ENCODE measurements at regions not wholly inside any gene's neighbourhood (a gene's known extent, or its start where the extent isn't known, plus 50 kb on each side); places are given as distances from the start of the nearest gene placed in this dataset.
A peak's percentile ranks its signal among the peaks of the same experiment; 100 is the strongest.

- Histone ChIP-seq H4K20me1 (ENCODE audit: insufficient read depth) (no peaks in the 10 kb centered on the region), H2AFZ (ENCODE audit: low read depth) (no peak overlapping the region), H3K79me2 (ENCODE audit: insufficient read depth, low read depth) (no peaks in the 10 kb centered on the region), H3K36me3 (ENCODE audit: insufficient read depth) (no peaks in the 10 kb centered on the region), H3K4me1 (ENCODE audit: low read depth, poor library complexity, severe bottlenecking) (no peaks in the 10 kb centered on the region), H3K4me2 (no peak overlapping the region), H3K4me3 (IDR thresholded peaks at IDR 0.05; ENCODE audit: insufficient read depth, low read depth, low read length) (no peak overlapping the region), H3K27ac (no peak overlapping the region), H3K27me3 (ENCODE audit: insufficient read depth, low read depth) (no peaks in the 10 kb centered on the region), H3K9ac (no peak overlapping the region)
- no peak for TF ChIP-seq CTCF (conservative IDR thresholded peaks at IDR 0.05; ENCODE audit: low read depth, low read length)
Observed at GRCh38 chr5:117769877-117770276, 1195.3 kb upstream of the SEMA6A start.

GRCh38 chr5:117763271-117763670 lies 1188.6 kb upstream of the SEMA6A start:
- no peak overlapping the region for H3K27ac ChIP-seq
- no peak overlapping the region for H3K4me3 ChIP-seq (IDR thresholded peaks at IDR 0.05; ENCODE audit: insufficient read depth, low read depth, low read length)
- H3K36me3 ChIP-seq (ENCODE audit: insufficient read depth) = no peaks in the 10 kb centered on the region
- no peak overlapping the region for H3K9ac ChIP-seq
- no peaks in the 10 kb centered on the region for H4K20me1 ChIP-seq (ENCODE audit: insufficient read depth)
- H3K4me2 ChIP-seq = no peak overlapping the region
- no peak for TF ChIP-seq CTCF (conservative IDR thresholded peaks at IDR 0.05; ENCODE audit: low read depth, low read length)
- no peak overlapping the region for H2AFZ ChIP-seq (ENCODE audit: low read depth)
- H3K4me1 ChIP-seq (ENCODE audit: low read depth, poor library complexity, severe bottlenecking) = peaks cover 31% of the 10 kb centered on the region
- H3K27me3 ChIP-seq (ENCODE audit: insufficient read depth, low read depth) = no peaks in the 10 kb centered on the region
- no peaks in the 10 kb centered on the region for H3K79me2 ChIP-seq (ENCODE audit: insufficient read depth, low read depth)

GRCh38 chr5:117761186-117761585 lies 1186.6 kb upstream of the SEMA6A start:
- H2AFZ ChIP-seq (ENCODE audit: low read depth) = peak overlapping the region; percentile 3; the same call in 1 of the 2 replicates
- H3K27ac ChIP-seq = peak overlapping the region; percentile 49
- H4K20me1 ChIP-seq (ENCODE audit: insufficient read depth) = no peaks in the 10 kb centered on the region
- H3K36me3 ChIP-seq (ENCODE audit: insufficient read depth) = no peaks in the 10 kb centered on the region
- no peaks in the 10 kb centered on the region for H3K79me2 ChIP-seq (ENCODE audit: insufficient read depth, low read depth)
- no peak overlapping the region for H3K9ac ChIP-seq
- H3K4me2 ChIP-seq = peak overlapping the region; percentile 47
- no peak overlapping the region for H3K4me3 ChIP-seq (IDR thresholded peaks at IDR 0.05; ENCODE audit: insufficient read depth, low read depth, low read length)
- peaks cover 31% of the 10 kb centered on the region for H3K4me1 ChIP-seq (ENCODE audit: low read depth, poor library complexity, severe bottlenecking)
- no peak for TF ChIP-seq CTCF (conservative IDR thresholded peaks at IDR 0.05; ENCODE audit: low read depth, low read length)
- H3K27me3 ChIP-seq (ENCODE audit: insufficient read depth, low read depth) = no peaks in the 10 kb centered on the region

GRCh38 chr5:117759849-117760499 lies 1185.4 kb upstream of the SEMA6A start:
- Histone ChIP-seq H3K4me2 (peak overlapping the region; percentile 47; the same call in 1 of the 2 replicates), H2AFZ (ENCODE audit: low read depth) (no peak overlapping the region), H3K4me3 (IDR thresholded peaks at IDR 0.05; ENCODE audit: insufficient read depth, low read depth, low read length) (no peak overlapping the region), H4K20me1 (ENCODE audit: insufficient read depth) (no peaks in the 10 kb centered on the region), H3K27me3 (ENCODE audit: insufficient read depth, low read depth) (no peaks in the 10 kb centered on the region), H3K27ac (no peak overlapping the region), H3K9ac (no peak overlapping the region), H3K4me1 (ENCODE audit: low read depth, poor library complexity, severe bottlenecking) (peaks cover 31% of the 10 kb centered on the region), H3K36me3 (ENCODE audit: insufficient read depth) (no peaks in the 10 kb centered on the region), H3K79me2 (ENCODE audit: insufficient read depth, low read depth) (no peaks in the 10 kb centered on the region)
- TF ChIP-seq CTCF (conservative IDR thresholded peaks at IDR 0.05; ENCODE audit: low read depth, low read length) = no peak

Data from KMS-11 (cell line).